AG09319 (cell line): ENCODE measurements at regions not wholly inside any gene's neighbourhood (a gene's known extent, or its start where the extent isn't known, plus 50 kb on each side); places are given as distances from the start of the nearest gene placed in this dataset.

Experiments used
- DNase-seq: peaks from one replicate; pipeline ENCODE4 v3.0.0-alpha.2; 2010; ENCODE audit warnings: low read depth; ENCODE audit errors: extremely low read depth
- CTCF ChIP-seq: IDR thresholded peaks from 2 replicates; pipeline ENCODE4 v1.5.1; 2011; ENCODE audit warnings: low read depth, mild to moderate bottlenecking, inconsistent platforms, low read length, moderate library complexity

- no peak for TF ChIP-seq CTCF
- no peak for DNase-seq
These were observed 501.0 kb downstream of the PPARGC1A start for GRCh38 chr4:23388699-23389395.

GRCh38 chr4:23388255-23388654 lies 501.6 kb downstream of the PPARGC1A start:
- TF ChIP-seq CTCF, result no peak

GRCh38 chr4:23384741-23385140 lies 505.1 kb downstream of the PPARGC1A start:
- TF ChIP-seq CTCF, result no peak
- no peak for DNase-seq

More at GRCh38 chr4:23388255-23388654, 501.6 kb downstream of the PPARGC1A start:
- no peak for DNase-seq

GRCh38 chr4:23382879-23383278 lies 507.0 kb downstream of the PPARGC1A start:
- no peak for TF ChIP-seq CTCF
- no peak for DNase-seq

GRCh38 chr4:23374259-23374658 lies 515.6 kb downstream of the PPARGC1A start:
- no peak for TF ChIP-seq CTCF
- no peak for DNase-seq

- no peak for DNase-seq
- no peak for TF ChIP-seq CTCF
These were observed 516.6 kb downstream of the PPARGC1A start for GRCh38 chr4:23373261-23373660.

GRCh38 chr4:23371533-23371932 lies 518.3 kb downstream of the PPARGC1A start:
- no peak for DNase-seq
- TF ChIP-seq CTCF, result no peak
